Activated naive CD4-positive, alpha-beta T cell treated with anti-CD3 and anti-CD28 coated beads, Interleukin-2, amount 10 ng/mL, durations not matched to agents 7 days and 5 days (primary cell): ENCODE measurements at regions not wholly inside any gene's neighbourhood (a gene's known extent, or its start where the extent isn't known, plus 50 kb on each side); places are given as distances from the start of the nearest gene placed in this dataset.

Source experiments
- CTCF ChIA-PET: fragments of 350-600 bp; sonication (Branson Sonifier 250); formaldehyde crosslinking; loops from one replicate; lab custom pipeline; 2021; ENCODE audit warnings: antibody characterized with exemption; lab: Charles Lee
- DNase-seq: peaks from one replicate; pipeline ENCODE4 v3.0.0-alpha.2; 2020
- H3K27ac Mint-ChIP-seq: one replicate; pipeline ENCODE4 v1.8.0; 2021; ENCODE audit warnings: mild to moderate bottlenecking, moderate library complexity, mixed read lengths
- H3K27me3 Mint-ChIP-seq: one replicate; pipeline ENCODE4 v1.8.0; 2021; ENCODE audit warnings: mild to moderate bottlenecking, mixed read lengths
- H3K36me3 Mint-ChIP-seq: one replicate; pipeline ENCODE4 v1.8.0; 2021; ENCODE audit warnings: mixed read lengths
- H3K4me1 Mint-ChIP-seq: one replicate; pipeline ENCODE4 v1.8.0; 2021; ENCODE audit warnings: mixed read lengths
- H3K4me3 Mint-ChIP-seq: one replicate; pipeline ENCODE4 v1.8.0; 2021; ENCODE audit warnings: mild to moderate bottlenecking, moderate library complexity, mixed read lengths
- H3K9me3 Mint-ChIP-seq: one replicate; pipeline ENCODE4 v1.8.0; 2021; ENCODE audit warnings: mixed read lengths

DNA sequence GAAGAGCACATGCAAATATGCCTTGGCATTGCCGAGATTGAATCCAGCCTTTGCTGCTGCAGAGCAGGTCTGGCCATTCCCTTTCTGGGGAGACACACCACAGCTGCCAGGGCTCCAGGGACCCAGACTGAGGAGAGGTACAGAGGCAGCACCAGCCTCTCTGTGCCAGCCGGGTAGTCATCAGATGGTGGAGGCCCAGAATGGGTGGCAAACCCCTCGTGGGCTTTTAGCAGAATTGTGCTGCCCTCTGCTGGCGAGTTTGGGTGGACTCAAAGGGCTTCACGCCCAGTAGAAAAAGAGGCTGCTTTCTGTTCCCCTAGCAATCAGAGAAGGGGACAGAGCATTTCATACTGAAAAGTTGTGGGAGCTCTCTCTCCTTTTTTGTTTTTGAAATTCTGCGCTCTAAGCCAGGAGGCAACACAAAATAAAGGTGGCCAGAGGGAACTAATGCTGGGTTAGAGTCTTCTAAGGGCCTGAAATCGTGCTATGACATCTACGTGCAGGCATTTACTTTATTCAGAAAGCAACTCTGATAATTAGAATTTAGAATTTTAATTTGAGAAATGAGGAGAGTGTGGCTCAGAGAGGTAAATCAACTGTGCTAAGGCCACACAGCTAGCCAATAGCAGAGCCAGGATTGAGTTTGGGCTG lies 158.8 kb upstream of the NAV2 start:
- Mint-ChIP-seq H3K27me3 (peaks cover 23% of the 10 kb centered on the region), H3K4me1 (no peaks in the 10 kb centered on the region), H3K27ac (no peak overlapping the region), H3K4me3 (no peak overlapping the region), H3K36me3 (no peaks in the 10 kb centered on the region), H3K9me3 (no peaks in the 10 kb centered on the region)
- peak; percentile 81 for DNase-seq
- CTCF ChIA-PET, result interaction anchor here (0.6 to 2.3 kb wide), 20 partner anchors 8 to 495 kb away, joined by 3 to 15 read pairs (median 4); no protein-coding TSS in a partner anchor

DNA sequence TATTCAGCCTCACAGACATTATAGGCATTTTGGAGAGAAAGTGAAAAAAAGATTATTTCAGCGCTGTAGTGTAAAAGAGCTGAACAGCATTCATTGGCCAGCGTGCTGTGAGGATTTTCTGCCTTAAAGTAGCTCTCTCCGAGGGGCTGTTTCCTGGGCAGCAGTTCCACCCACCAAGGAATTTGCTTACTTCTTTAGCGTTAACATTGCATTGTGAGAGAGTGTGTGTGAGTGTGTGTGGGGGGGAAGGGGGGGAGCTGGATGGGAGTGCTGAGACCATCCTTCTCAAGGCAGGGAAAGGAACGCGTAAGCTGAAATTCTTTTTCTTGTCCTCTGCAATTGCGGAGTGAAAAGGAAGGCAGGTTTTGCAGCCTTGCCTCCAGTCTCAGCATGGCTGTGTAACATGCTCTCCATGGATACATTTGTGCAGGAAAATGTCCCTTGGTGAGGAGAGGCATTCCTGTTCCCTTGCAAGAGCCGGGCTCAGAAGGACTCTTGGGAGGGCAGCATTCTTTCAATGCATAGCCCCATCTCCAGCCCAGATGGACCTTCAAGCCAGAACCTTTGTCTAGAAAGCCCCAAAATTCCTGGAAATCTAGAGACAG lies 159.9 kb upstream of the NAV2 start:
- H3K27ac Mint-ChIP-seq, result no peak overlapping the region
- no peaks in the 10 kb centered on the region for H3K9me3 Mint-ChIP-seq
- no peaks in the 10 kb centered on the region for H3K36me3 Mint-ChIP-seq
- CTCF ChIA-PET, result interaction anchor here (1.1 to 2.3 kb wide), 11 partner anchors 18 to 482 kb away, joined by 3 to 15 read pairs (median 5); no protein-coding TSS in a partner anchor
- H3K4me3 Mint-ChIP-seq, result no peak overlapping the region
- DNase-seq, result no peak
- no peaks in the 10 kb centered on the region for H3K4me1 Mint-ChIP-seq
- H3K27me3 Mint-ChIP-seq, result peaks cover 22% of the 10 kb centered on the region

DNA sequence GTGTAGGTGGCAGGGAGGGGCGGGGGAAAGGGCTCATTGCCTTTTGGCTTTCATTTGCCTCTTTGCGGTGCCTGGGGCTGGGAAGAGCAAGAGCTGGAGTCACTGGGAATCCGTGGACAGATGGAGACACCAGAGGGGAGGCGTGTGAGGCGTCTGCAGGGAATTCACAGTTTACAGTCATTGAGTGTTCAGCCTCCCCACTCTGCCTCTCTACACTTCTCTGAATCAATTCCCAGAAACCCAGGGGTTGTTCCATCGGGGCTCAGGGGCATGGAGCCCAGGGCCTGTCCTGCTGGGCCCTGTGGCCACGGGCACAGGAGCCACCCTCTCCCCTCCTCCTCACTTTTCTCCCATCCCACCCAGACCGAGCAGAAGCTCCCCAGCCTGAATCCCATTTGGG lies 160.5 kb upstream of the NAV2 start:
- Mint-ChIP-seq H3K4me1 (no peaks in the 10 kb centered on the region), H3K9me3 (no peaks in the 10 kb centered on the region), H3K36me3 (no peaks in the 10 kb centered on the region), H3K27me3 (peaks cover 17% of the 10 kb centered on the region), H3K4me3 (no peak overlapping the region), H3K27ac (no peak overlapping the region)
- no peak for DNase-seq
- CTCF ChIA-PET, result interaction anchor here (1.1 to 2.3 kb wide), 8 partner anchors 17 to 481 kb away, joined by 3 to 15 read pairs (median 8); no protein-coding TSS in a partner anchor

DNA sequence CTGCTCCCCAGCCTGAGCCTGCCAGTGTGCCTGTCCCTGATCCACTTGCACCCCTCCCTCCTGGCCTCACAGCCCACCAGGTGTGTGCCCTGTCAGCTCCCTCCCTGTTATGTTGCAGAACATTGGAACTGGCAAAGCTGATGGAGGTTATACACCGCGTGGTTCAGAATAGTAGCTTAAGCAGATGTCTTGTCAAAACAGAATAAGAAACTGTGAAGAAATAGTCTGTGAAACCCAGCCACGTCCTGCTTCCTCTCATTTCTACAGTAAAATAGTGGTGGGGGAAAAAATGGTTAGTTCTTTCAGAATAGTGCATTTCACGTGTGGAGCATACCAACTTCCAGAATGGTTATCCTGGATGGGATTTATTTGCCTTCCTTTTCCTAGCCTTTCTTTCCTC lies 161.2 kb upstream of the NAV2 start:
- Mint-ChIP-seq H3K27ac (no peak overlapping the region), H3K36me3 (no peaks in the 10 kb centered on the region), H3K9me3 (no peaks in the 10 kb centered on the region), H3K4me1 (no peaks in the 10 kb centered on the region), H3K27me3 (peaks cover 17% of the 10 kb centered on the region), H3K4me3 (no peak overlapping the region)
- DNase-seq, result no peak
- CTCF ChIA-PET, result interaction anchor here (0.6 to 2.1 kb wide), 6 partner anchors 9 to 481 kb away, joined by 3 to 9 read pairs (median 3); no protein-coding TSS in a partner anchor

DNA sequence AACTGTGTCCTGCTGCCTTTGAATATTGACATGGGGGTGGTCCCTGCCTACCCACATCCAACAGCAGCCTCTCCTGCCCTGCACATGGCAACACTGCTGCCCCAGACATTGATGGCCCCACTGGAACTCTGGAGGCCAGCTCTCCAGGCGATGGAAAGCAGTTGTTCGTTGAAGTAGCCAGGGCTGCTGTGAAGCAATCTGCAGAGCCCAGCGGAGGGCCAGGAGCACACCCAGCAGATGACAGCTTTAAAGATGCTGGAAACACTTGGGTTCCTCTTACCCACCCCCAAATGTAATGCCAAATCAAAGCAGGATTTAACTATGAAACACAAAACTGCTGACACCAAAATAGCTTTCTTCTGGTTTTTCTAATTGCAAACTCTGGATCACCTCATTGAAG lies 165.6 kb upstream of the NAV2 start:
- no peak for DNase-seq
- Mint-ChIP-seq H3K9me3 (no peaks in the 10 kb centered on the region), H3K4me3 (no peak overlapping the region), H3K27me3 (peaks cover 8% of the 10 kb centered on the region), H3K27ac (no peak overlapping the region), H3K36me3 (no peaks in the 10 kb centered on the region), H3K4me1 (no peaks in the 10 kb centered on the region)
- CTCF ChIA-PET, result interaction anchor here (0.8 to 1.5 kb wide), 3 partner anchors 10 to 474 kb away, joined by 3 to 4 read pairs (median 3); no protein-coding TSS in a partner anchor

DNA sequence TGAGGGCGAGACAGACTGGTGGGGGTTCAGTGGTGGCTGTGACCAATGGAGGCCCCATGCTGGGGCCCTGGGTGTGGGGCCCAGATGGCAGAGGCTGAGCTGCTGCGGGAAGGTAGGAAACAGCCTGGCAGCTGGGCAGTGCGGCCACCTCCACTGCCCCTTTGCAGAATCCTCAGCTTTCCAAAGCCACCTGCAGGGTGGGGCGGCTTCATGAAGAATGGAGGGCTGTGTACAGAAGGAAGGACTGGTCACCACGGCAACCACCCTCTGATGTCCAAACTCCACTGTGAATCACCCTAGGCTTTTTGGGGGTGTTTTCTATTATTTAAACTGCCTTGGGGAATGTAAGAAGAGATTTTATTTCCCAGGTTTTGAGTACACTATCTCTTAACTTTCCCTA lies 166.3 kb upstream of the NAV2 start:
- Mint-ChIP-seq H3K27ac (no peak overlapping the region), H3K9me3 (no peaks in the 10 kb centered on the region), H3K4me1 (no peaks in the 10 kb centered on the region), H3K4me3 (no peak overlapping the region), H3K36me3 (no peaks in the 10 kb centered on the region), H3K27me3 (peaks cover 3% of the 10 kb centered on the region)
- CTCF ChIA-PET, result interaction anchor here (0.8 to 1.6 kb wide), 4 partner anchors 8 to 475 kb away, joined by 3 to 5 read pairs (median 4); no protein-coding TSS in a partner anchor
- no peak for DNase-seq

DNA sequence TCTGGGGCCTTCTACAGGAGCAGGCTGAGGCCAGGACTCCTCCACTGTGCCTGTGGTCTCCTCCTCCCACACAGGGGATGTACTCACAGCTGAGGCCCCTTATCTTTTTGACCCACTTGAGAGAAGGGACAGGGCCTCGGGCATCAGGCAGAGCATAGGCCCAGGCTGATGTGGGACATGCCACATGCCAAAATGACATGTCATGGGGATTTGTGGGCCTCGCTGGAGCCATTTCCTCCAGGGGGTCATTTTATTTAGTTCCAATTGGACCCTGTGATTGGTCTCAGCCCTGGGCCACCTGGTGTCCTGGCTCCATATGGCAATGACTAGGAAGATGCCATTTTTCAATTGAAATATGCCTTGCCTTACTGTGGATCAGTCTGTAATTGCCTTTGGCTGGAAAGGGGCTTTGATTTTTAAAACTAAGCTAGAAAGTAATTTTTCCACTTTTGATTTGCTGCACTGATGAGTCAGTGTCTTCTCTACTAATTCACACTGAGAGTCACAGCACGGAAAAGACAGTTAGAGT lies 171.1 kb upstream of the NAV2 start:
- Mint-ChIP-seq H3K27me3 (peaks cover 4% of the 10 kb centered on the region), H3K4me3 (no peak overlapping the region), H3K36me3 (no peaks in the 10 kb centered on the region), H3K27ac (no peak overlapping the region), H3K4me1 (no peaks in the 10 kb centered on the region), H3K9me3 (no peaks in the 10 kb centered on the region)
- DNase-seq, result no peak
- CTCF ChIA-PET, result no interaction called here

DNA sequence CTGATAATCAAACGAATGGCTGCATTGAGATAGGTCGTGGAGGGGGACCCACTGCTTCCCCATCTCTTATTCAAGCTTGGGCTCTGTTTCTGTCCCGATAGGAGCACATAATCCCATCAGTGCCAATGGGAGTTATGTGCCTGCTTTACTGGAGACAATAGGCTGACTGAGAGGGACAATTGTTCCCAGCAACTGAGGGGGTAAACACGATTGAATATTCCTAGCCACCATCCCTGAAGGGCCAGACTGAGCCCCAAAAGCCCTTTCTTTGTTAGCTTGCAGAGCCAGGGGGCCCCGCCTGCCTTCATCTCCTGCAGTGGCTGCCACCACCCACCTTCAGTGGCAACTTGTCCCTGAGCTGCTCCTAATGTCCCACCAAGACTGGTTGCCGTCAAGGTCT lies 172.8 kb upstream of the NAV2 start:
- peaks cover 8% of the 10 kb centered on the region for H3K27me3 Mint-ChIP-seq

DNA sequence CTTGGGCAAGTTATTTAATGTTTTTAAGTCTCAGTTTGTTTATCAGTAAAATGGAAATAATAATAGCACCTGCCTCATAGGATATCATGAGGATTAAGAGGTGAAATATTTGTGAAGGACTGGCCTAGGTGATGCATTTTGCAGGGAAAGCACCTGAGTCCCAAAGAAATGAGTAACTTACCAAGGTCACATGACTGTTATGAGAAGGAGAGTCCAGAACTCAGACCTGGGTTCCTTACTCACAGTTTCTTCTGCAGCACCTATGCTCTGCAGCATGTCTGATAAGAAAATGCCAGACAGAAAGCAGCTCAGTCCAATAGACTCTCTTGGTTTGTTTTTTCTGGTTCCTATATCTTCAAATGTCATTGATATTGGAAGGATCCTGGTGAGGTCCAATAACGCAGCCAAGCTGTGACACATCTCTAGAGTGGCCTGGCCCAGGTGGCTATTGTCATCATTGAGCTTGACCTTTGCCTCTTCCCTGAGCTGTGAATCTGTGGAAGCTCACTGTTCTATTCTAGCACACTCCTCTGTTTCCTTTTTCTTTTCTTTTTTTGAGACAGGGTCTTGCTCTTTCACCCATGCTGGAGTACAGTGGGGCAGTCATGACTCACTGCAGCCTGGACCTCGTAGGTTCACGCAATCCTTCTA lies 174.7 kb upstream of the NAV2 start:
- H3K27ac Mint-ChIP-seq, result no peak overlapping the region
- DNase-seq, result no peak
- no peaks in the 10 kb centered on the region for H3K36me3 Mint-ChIP-seq
- H3K4me1 Mint-ChIP-seq, result no peaks in the 10 kb centered on the region
- no peak overlapping the region for H3K4me3 Mint-ChIP-seq
- H3K9me3 Mint-ChIP-seq, result no peaks in the 10 kb centered on the region
- CTCF ChIA-PET, result no interaction called here
- peaks cover 8% of the 10 kb centered on the region for H3K27me3 Mint-ChIP-seq

More for the DNA sequence above, 172.8 kb upstream of the NAV2 start:
- CTCF ChIA-PET, result no interaction called here
- Mint-ChIP-seq H3K27ac (no peak overlapping the region), H3K4me3 (no peak overlapping the region), H3K9me3 (no peaks in the 10 kb centered on the region), H3K36me3 (no peaks in the 10 kb centered on the region), H3K4me1 (no peaks in the 10 kb centered on the region)
- no peak for DNase-seq

DNA sequence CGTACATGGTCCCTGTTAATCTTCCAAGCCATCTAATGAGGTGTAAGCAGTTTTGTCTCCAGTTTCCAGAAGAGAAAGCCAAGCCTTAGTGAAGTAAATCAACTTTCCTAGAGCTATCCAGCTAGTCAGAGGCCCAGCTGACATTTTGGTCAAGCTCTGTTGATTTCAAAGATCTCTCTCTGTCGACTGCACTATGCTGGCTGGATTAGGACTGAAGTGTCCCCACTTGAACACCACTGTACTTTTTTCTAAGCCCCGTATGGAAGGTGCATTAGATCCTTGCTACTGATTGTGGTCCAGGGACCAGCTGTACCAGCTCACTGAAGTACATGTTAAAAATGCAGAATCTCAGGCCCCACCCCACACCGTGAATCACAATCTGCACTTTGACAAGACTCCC lies 176.5 kb upstream of the NAV2 start:
- CTCF ChIA-PET, result interaction anchor here (2.5 kb wide), 1 partner anchor 17 kb away, joined by 7 read pairs; no protein-coding TSS in a partner anchor
- no peak for DNase-seq
- H3K4me3 Mint-ChIP-seq, result no peak overlapping the region

DNA sequence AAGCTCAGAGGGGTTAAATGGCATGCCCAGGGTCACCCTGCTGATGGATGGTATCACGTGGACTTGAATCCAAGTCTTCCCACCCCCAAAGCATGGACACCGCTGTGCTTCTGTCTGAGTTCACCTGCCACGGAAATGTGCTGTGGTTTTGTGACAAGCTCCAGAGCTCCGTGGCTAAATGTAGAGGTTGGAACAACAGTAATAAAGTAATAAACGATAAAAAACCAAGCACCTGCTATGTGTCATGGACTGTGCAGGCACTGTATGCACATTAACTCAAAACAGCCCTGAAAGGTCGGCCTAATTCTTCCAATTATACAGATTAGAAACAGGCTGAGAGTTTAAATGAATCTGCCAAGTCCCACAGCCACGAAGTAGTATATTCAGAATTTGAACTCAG lies 182.1 kb upstream of the NAV2 start:
- CTCF ChIA-PET, result no interaction called here
- H3K27ac Mint-ChIP-seq, result no peak overlapping the region
- no peaks in the 10 kb centered on the region for H3K36me3 Mint-ChIP-seq
- DNase-seq, result no peak
- H3K27me3 Mint-ChIP-seq, result peaks cover 4% of the 10 kb centered on the region
- no peaks in the 10 kb centered on the region for H3K4me1 Mint-ChIP-seq
- no peaks in the 10 kb centered on the region for H3K9me3 Mint-ChIP-seq
- H3K4me3 Mint-ChIP-seq, result no peak overlapping the region

More for the DNA sequence above, 176.5 kb upstream of the NAV2 start:
- Mint-ChIP-seq H3K9me3 (no peaks in the 10 kb centered on the region), H3K4me1 (no peaks in the 10 kb centered on the region), H3K36me3 (no peaks in the 10 kb centered on the region), H3K27ac (no peak overlapping the region), H3K27me3 (peaks cover 8% of the 10 kb centered on the region)

DNA sequence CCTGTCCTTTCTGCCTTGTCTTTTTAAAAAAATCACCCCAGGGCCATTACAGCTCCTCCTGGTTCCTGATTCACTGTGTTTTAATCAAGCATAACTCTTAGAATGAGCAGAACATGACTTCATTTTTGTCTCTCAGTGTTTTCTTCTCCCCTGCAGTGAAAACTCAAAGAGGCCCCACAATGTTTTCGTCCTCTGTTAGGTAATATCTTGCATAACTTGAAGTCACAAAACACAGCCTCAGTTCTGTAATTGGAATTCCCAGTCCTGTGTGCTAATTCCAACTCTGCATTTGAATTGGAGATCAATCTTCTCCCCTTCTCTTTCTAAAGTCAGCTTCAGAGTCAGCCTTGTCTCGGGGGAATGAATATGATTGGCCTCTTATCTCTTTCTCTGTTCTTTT lies 186.5 kb upstream of the NAV2 start:
- H3K4me1 Mint-ChIP-seq, result no peaks in the 10 kb centered on the region
- H3K4me3 Mint-ChIP-seq, result no peak overlapping the region
- H3K27ac Mint-ChIP-seq, result no peak overlapping the region
- DNase-seq, result no peak
- peaks cover 8% of the 10 kb centered on the region for H3K27me3 Mint-ChIP-seq
- H3K36me3 Mint-ChIP-seq, result no peaks in the 10 kb centered on the region
- CTCF ChIA-PET, result no interaction called here
- no peaks in the 10 kb centered on the region for H3K9me3 Mint-ChIP-seq

DNA sequence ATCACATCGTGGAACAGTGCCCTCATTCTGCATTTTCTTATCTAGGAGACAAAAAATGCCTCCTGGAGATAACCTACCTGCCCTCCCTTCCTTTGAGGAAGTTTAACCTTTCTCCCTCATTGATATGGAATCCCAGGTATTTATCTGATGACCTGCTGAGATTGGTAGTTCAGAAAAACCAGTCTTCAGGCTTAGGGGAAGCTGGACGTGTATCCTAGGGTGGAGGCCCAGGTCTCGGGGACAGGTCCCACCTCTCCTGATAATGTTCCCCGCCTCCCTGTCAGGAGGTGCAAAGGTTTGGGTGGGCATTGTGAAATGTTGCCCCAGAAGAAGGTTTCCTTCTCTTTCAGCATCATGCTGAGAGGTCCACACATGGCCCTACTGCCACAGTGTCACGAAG lies 186.9 kb upstream of the NAV2 start:
- CTCF ChIA-PET, result no interaction called here
- Mint-ChIP-seq H3K36me3 (no peaks in the 10 kb centered on the region), H3K4me1 (no peaks in the 10 kb centered on the region), H3K27ac (no peak overlapping the region), H3K4me3 (no peak overlapping the region), H3K27me3 (peaks cover 8% of the 10 kb centered on the region), H3K9me3 (no peaks in the 10 kb centered on the region)
- no peak for DNase-seq

DNA sequence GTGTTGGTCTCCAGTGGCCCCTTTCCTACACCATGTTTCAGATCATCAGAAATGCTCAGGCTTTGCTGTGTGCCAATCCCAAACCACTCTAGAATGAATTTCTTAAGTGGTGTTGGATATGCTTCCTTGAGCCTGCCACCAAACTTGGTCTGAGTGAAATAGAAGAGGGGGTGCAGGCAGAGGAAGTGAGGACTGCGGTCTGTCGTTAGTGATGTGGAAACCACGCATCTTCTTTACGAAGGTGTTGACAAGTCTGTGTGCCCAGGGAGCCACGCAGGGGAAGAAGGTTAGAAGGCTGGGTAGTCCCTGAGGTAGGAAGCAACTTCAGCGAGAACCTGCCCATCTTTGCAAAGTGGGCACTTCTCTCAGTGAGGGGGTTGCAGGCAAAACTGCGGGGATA lies 187.4 kb upstream of the NAV2 start:
- Mint-ChIP-seq H3K4me3 (no peak overlapping the region), H3K27me3 (peaks cover 8% of the 10 kb centered on the region), H3K4me1 (no peaks in the 10 kb centered on the region), H3K27ac (no peak overlapping the region), H3K9me3 (no peaks in the 10 kb centered on the region), H3K36me3 (no peaks in the 10 kb centered on the region)
- CTCF ChIA-PET, result no interaction called here
- no peak for DNase-seq
